Muscle of leg (tissue), 3 donors: ENCODE measurements at regions not wholly inside any gene's neighbourhood (a gene's known extent, or its start where the extent isn't known, plus 50 kb on each side); places are given as distances from the start of the nearest gene placed in this dataset.
A peak's percentile ranks its signal among the peaks of the same experiment; 100 is the strongest.

ENCODE experiments used
- DNase-seq: peaks from one replicate; pipeline ENCODE4 v3.0.0; 2013
- H3K27ac ChIP-seq: one replicate; pipeline ENCODE4 v1.5.1; 2013; ENCODE audit warnings: mild to moderate bottlenecking, low read length, control low read depth
- H3K27me3 ChIP-seq: one replicate; pipeline ENCODE4 v1.6.1; 2013; ENCODE audit warnings: low read length; ENCODE audit not compliant: control insufficient read depth, insufficient read depth
- H3K36me3 ChIP-seq: one replicate; pipeline ENCODE4 v1.6.1; 2013; ENCODE audit warnings: low read length; ENCODE audit not compliant: control insufficient read depth, insufficient read depth
- H3K4me1 ChIP-seq: one replicate; pipeline ENCODE4 v1.6.1; 2013; ENCODE audit warnings: low read length; ENCODE audit not compliant: control insufficient read depth, insufficient read depth
- H3K4me3 ChIP-seq: one replicate; pipeline ENCODE4 v1.5.1; 2013; ENCODE audit warnings: low read length, control low read depth
- H3K9me3 ChIP-seq: replicated peaks from 2 replicates; pipeline ENCODE4 v1.6.1; 2013; ENCODE audit warnings: low read depth, low read length; ENCODE audit not compliant: control insufficient read depth
- WGBS: methylation state at CpG from one replicate; pipeline ENCODE4 v1.1.5; 2013; ENCODE audit warnings: missing lambda C conversion rate; ENCODE audit not compliant: insufficient coverage; 5-methylcytosine and 5-hydroxymethylcytosine counted together

GRCh38 chr1:218995091-218995665 lies 178.5 kb upstream of the LYPLAL1 start:
- Histone ChIP-seq H3K27me3 (no peaks in the 10 kb centered on the region), H3K4me1 (no peaks in the 10 kb centered on the region), H3K36me3 (no peaks in the 10 kb centered on the region), H3K27ac (peak overlapping the region; percentile 36), H3K4me3 (no peak overlapping the region), H3K9me3 (no peaks in the 10 kb centered on the region)
- DNase-seq, result peak; percentile 89
- no CpG with 5 or more reads among the region's 3 CpGs for WGBS

- Histone ChIP-seq H3K9me3 (no peaks in the 10 kb centered on the region), H3K27me3 (no peaks in the 10 kb centered on the region), H3K27ac (no peak overlapping the region), H3K36me3 (no peaks in the 10 kb centered on the region), H3K4me1 (no peaks in the 10 kb centered on the region), H3K4me3 (no peak overlapping the region)
- DNase-seq, result no peak
Observed at GRCh38 chr1:218996362-218996761, 177.3 kb upstream of the LYPLAL1 start.

- Histone ChIP-seq H3K27me3 (no peaks in the 10 kb centered on the region), H3K4me3 (no peak overlapping the region), H3K36me3 (no peaks in the 10 kb centered on the region), H3K27ac (no peak overlapping the region), H3K9me3 (peaks cover 5% of the 10 kb centered on the region), H3K4me1 (no peaks in the 10 kb centered on the region)
- no CpG with 5 or more reads among the region's 1 CpG for WGBS
- DNase-seq, result no peak
Observed at GRCh38 chr1:219000005-219000404, 173.7 kb upstream of the LYPLAL1 start.

GRCh38 chr1:219000631-219001030 lies 173.0 kb upstream of the LYPLAL1 start:
- no peak overlapping the region for H3K4me3 ChIP-seq
- no peak for DNase-seq
- H3K36me3 ChIP-seq, result no peaks in the 10 kb centered on the region
- no peaks in the 10 kb centered on the region for H3K4me1 ChIP-seq
- no peak overlapping the region for H3K27ac ChIP-seq
- peaks cover 8% of the 10 kb centered on the region for H3K9me3 ChIP-seq
- H3K27me3 ChIP-seq, result no peaks in the 10 kb centered on the region
- no CpG with 5 or more reads among the region's 1 CpG for WGBS

- WGBS, result 100% methylated on average over 1 of the region's 2 CpGs
- no peaks in the 10 kb centered on the region for H3K4me1 ChIP-seq
- no peaks in the 10 kb centered on the region for H3K36me3 ChIP-seq
- H3K27ac ChIP-seq, result no peak overlapping the region
- H3K27me3 ChIP-seq, result no peaks in the 10 kb centered on the region
- H3K9me3 ChIP-seq, result peaks cover 3% of the 10 kb centered on the region
- no peak for DNase-seq
- H3K4me3 ChIP-seq, result no peak overlapping the region
Observed at GRCh38 chr1:219010720-219011119, 163.0 kb upstream of the LYPLAL1 start.

- Histone ChIP-seq H3K4me3 (no peak overlapping the region), H3K27me3 (no peaks in the 10 kb centered on the region), H3K36me3 (no peaks in the 10 kb centered on the region), H3K4me1 (no peaks in the 10 kb centered on the region), H3K27ac (no peak overlapping the region), H3K9me3 (no peaks in the 10 kb centered on the region)
- WGBS, result no CpG with 5 or more reads among the region's 2 CpGs
- DNase-seq, result no peak
Observed at GRCh38 chr1:219020386-219020785, 153.3 kb upstream of the LYPLAL1 start.

- no peaks in the 10 kb centered on the region for H3K36me3 ChIP-seq
- H3K9me3 ChIP-seq, result no peaks in the 10 kb centered on the region
- no peak overlapping the region for H3K4me3 ChIP-seq
- no peaks in the 10 kb centered on the region for H3K4me1 ChIP-seq
- no peak for DNase-seq
- no peak overlapping the region for H3K27ac ChIP-seq
- no peaks in the 10 kb centered on the region for H3K27me3 ChIP-seq
Observed at GRCh38 chr1:219020846-219021245, 152.8 kb upstream of the LYPLAL1 start.

DNA sequence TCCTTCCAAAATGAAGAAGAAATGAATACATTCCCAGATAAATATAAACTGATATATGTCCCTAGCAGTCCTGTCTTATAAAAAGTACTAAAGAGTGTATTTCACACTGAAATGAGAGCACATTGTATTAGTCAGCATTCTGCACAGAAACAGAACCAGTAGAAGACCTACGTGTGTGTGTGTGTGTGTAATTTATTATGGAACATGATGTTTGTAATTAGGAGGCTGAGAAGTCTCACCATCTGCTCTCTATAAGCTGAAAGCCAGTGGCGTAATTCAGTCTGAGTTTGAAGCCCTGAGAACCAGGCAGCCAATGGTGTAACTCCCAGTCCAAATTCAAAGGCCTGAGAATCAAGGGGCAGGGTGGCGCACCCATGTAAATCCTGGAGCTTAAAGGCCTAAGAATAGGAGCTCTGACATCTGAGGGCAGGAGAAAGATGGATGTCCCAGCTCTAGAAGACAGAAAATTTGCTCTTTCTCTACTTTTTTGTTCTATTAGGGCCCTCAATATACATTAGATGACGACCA lies 146.5 kb upstream of the LYPLAL1 start:
- H3K4me1 ChIP-seq, result no peaks in the 10 kb centered on the region
- no peaks in the 10 kb centered on the region for H3K36me3 ChIP-seq
- H3K27ac ChIP-seq, result no peak overlapping the region
- no peaks in the 10 kb centered on the region for H3K27me3 ChIP-seq
- no peak overlapping the region for H3K4me3 ChIP-seq
- no peak for DNase-seq
- WGBS, result 60% methylated on average over 1 of the region's 4 CpGs
- no peaks in the 10 kb centered on the region for H3K9me3 ChIP-seq

GRCh38 chr1:219031809-219032208 lies 141.9 kb upstream of the LYPLAL1 start:
- Histone ChIP-seq H3K27ac (no peak overlapping the region), H3K4me1 (no peaks in the 10 kb centered on the region), H3K36me3 (no peaks in the 10 kb centered on the region), H3K4me3 (no peak overlapping the region), H3K9me3 (no peaks in the 10 kb centered on the region), H3K27me3 (no peaks in the 10 kb centered on the region)
- DNase-seq, result no peak

- H3K9me3 ChIP-seq, result no peaks in the 10 kb centered on the region
- 52% methylated on average over 2 of the region's 2 CpGs for WGBS
- H3K27ac ChIP-seq, result no peak overlapping the region
- H3K27me3 ChIP-seq, result no peaks in the 10 kb centered on the region
- no peaks in the 10 kb centered on the region for H3K4me1 ChIP-seq
- H3K4me3 ChIP-seq, result no peak overlapping the region
- no peaks in the 10 kb centered on the region for H3K36me3 ChIP-seq
- no peak for DNase-seq
Observed at GRCh38 chr1:219038398-219038797, 135.3 kb upstream of the LYPLAL1 start.

- no peaks in the 10 kb centered on the region for H3K27me3 ChIP-seq
- no peak overlapping the region for H3K4me3 ChIP-seq
- DNase-seq, result no peak
- no peaks in the 10 kb centered on the region for H3K9me3 ChIP-seq
- H3K27ac ChIP-seq, result no peak overlapping the region
- WGBS, result 50% methylated on average over 2 of the region's 8 CpGs
- no peaks in the 10 kb centered on the region for H3K4me1 ChIP-seq
- no peaks in the 10 kb centered on the region for H3K36me3 ChIP-seq
Observed at GRCh38 chr1:219039017-219039681, 134.5 kb upstream of the LYPLAL1 start.
